Endodermal cell (in vitro differentiated cells): ENCODE measurements at regions not wholly inside any gene's neighbourhood (a gene's known extent, or its start where the extent isn't known, plus 50 kb on each side); places are given as distances from the start of the nearest gene placed in this dataset.

ENCODE experiments used
- DNase-seq: peaks from one replicate; pipeline ENCODE4 v3.0.0-alpha.2; 2017
- H3K27ac ChIP-seq: 2 replicates; pipeline ENCODE4 v1.5.1; 2013; ENCODE audit warnings: mild to moderate bottlenecking, low read depth, low read length, moderate library complexity
- H3K27me3 ChIP-seq: 2 replicates; pipeline ENCODE4 v1.6.1; 2013; ENCODE audit warnings: mild to moderate bottlenecking, low read length, moderate library complexity; ENCODE audit not compliant: insufficient read depth, control insufficient read depth, poor library complexity, severe bottlenecking
- H3K36me3 ChIP-seq: 2 replicates; pipeline ENCODE4 v1.7.0; 2013; ENCODE audit warnings: mild to moderate bottlenecking, low read length, moderate library complexity; ENCODE audit not compliant: control insufficient read depth, insufficient read depth
- H3K4me1 ChIP-seq: one replicate; pipeline ENCODE4 v1.7.0; 2013; ENCODE audit warnings: low read length; ENCODE audit not compliant: control insufficient read depth, insufficient read depth
- H3K4me3 ChIP-seq: 2 replicates; pipeline ENCODE4 v1.5.1; 2013; ENCODE audit warnings: mild to moderate bottlenecking, low read length, moderate library complexity
- H3K9ac ChIP-seq: 2 replicates; pipeline ENCODE4 v1.6.1; 2013; ENCODE audit warnings: mild to moderate bottlenecking, low read length, moderate library complexity; ENCODE audit not compliant: poor library complexity, severe bottlenecking; ENCODE audit errors: extremely low read depth
- H3K9me3 ChIP-seq: 2 replicates; pipeline ENCODE4 v1.6.1; 2013; ENCODE audit warnings: mild to moderate bottlenecking, low read length, moderate library complexity; ENCODE audit not compliant: control insufficient read depth
- H3K27ac Mint-ChIP-seq: 2 replicates; pipeline ENCODE4 v1.8.0; 2020; ENCODE audit warnings: mixed read lengths
- H3K27me3 Mint-ChIP-seq: 2 replicates; pipeline ENCODE4 v1.8.0; 2021; ENCODE audit warnings: mild to moderate bottlenecking, mixed read lengths; ENCODE audit not compliant: insufficient read depth
- H3K36me3 Mint-ChIP-seq: 2 replicates; pipeline ENCODE4 v1.8.0; 2020; ENCODE audit warnings: low read depth, mixed read lengths
- H3K4me1 Mint-ChIP-seq: 2 replicates; pipeline ENCODE4 v1.8.0; 2020; ENCODE audit warnings: mixed read lengths
- H3K4me3 Mint-ChIP-seq: 2 replicates; pipeline ENCODE4 v1.8.0; 2020; ENCODE audit warnings: mild to moderate bottlenecking, moderate library complexity, mixed read lengths
- H3K9me3 Mint-ChIP-seq: 2 replicates; pipeline ENCODE4 v1.8.0; 2020; ENCODE audit warnings: mild to moderate bottlenecking, mixed read lengths
- CTCF ChIP-seq: fragments of 200-600 bp; sonication (generic); conservative IDR thresholded peaks from 2 replicates; pipeline ENCODE4 v1.5.0; 2021; ENCODE audit warnings: antibody characterized with exemption, mild to moderate bottlenecking
- WGBS, 2 experiments: methylation state at CpG; one replicate each; pipeline versions ENCODE4 v1.1.5 to v1.1.7; 2013; ENCODE audit warnings: missing lambda C conversion rate in 2 of 2, mixed read lengths in 1 of 2; ENCODE audit not compliant: insufficient coverage in 1 of 2, insufficient read length in 1 of 2; 5-methylcytosine and 5-hydroxymethylcytosine counted together

GRCh38 chr4:128338634-128339355 is 51.2 kb upstream of the PGRMC2 start:
- TF ChIP-seq CTCF = no peak
- no peaks in the 10 kb centered on the region for H3K36me3 Mint-ChIP-seq
- no peak overlapping the region for H3K27ac Mint-ChIP-seq
- no peaks in the 10 kb centered on the region for H3K27me3 ChIP-seq
- H3K4me3 ChIP-seq = no peak overlapping the region
- H3K36me3 ChIP-seq = no peaks in the 10 kb centered on the region
- no peaks in the 10 kb centered on the region for H3K9me3 ChIP-seq
- DNase-seq = no peak
- H3K4me3 Mint-ChIP-seq = no peak overlapping the region
- WGBS, 2 experiments = 92 to 100% methylated on average over 2 to 4 of the region's 4 CpGs
- H3K9me3 Mint-ChIP-seq = no peaks in the 10 kb centered on the region
- H3K27ac ChIP-seq = no peak overlapping the region
- no peaks in the 10 kb centered on the region for H3K27me3 Mint-ChIP-seq
- no peak overlapping the region for H3K9ac ChIP-seq
- H3K4me1 ChIP-seq = no peaks in the 10 kb centered on the region
- no peaks in the 10 kb centered on the region for H3K4me1 Mint-ChIP-seq

- Histone ChIP-seq H3K4me3 (no peak overlapping the region), H3K36me3 (no peaks in the 10 kb centered on the region), H3K4me1 (no peaks in the 10 kb centered on the region), H3K9me3 (no peaks in the 10 kb centered on the region), H3K27ac (no peak overlapping the region), H3K9ac (no peak overlapping the region), H3K27me3 (no peaks in the 10 kb centered on the region)
- Mint-ChIP-seq H3K4me1 (no peaks in the 10 kb centered on the region), H3K4me3 (no peak overlapping the region), H3K36me3 (no peaks in the 10 kb centered on the region), H3K9me3 (no peaks in the 10 kb centered on the region), H3K27me3 (no peaks in the 10 kb centered on the region), H3K27ac (no peak overlapping the region)
- WGBS, 2 experiments = 89 to 90% methylated on average over 2 of the region's 2 CpGs
- DNase-seq = no peak
- no peak for TF ChIP-seq CTCF
These were observed 50.2 kb upstream of the PGRMC2 start for GRCh38 chr4:128337863-128338262.
